Mammary epithelial cell (primary cell): ENCODE measurements at regions not wholly inside any gene's neighbourhood (a gene's known extent, or its start where the extent isn't known, plus 50 kb on each side); places are given as distances from the start of the nearest gene placed in this dataset.

ENCODE experiments used
- CTCF ChIP-seq, 2 donors: IDR thresholded peaks in 1 of 2; conservative IDR thresholded peaks in 1 of 2; 2 replicates each; pipeline ENCODE4 v1.5.1; 2011 to 2012; ENCODE audit warnings: inconsistent platforms in 2 of 2, low read length in 2 of 2, mild to moderate bottlenecking in 2 of 2, control low read depth in 1 of 2, low read depth in 1 of 2; ENCODE audit not compliant: insufficient read depth in 1 of 2; ENCODE audit errors: extremely low read depth in 1 of 2
- EZH2 ChIP-seq: IDR thresholded peaks from 2 replicates; pipeline ENCODE4 v1.6.1; 2012; ENCODE audit warnings: low read length, inconsistent platforms, borderline replicate concordance

- TF ChIP-seq CTCF (conservative IDR thresholded peaks at IDR 0.05 in 1 of 2, IDR thresholded peaks at IDR 0.05 in 1 of 2; ENCODE audit: extremely low read depth in 1 of 2, insufficient read depth in 1 of 2, low read depth in 1 of 2, low read length in 2 of 2) (no peak), EZH2 (no peak)
Measured at GRCh38 chr2:147572622-147573021, 272.2 kb upstream of the ACVR2A start.
